Hematopoietic multipotent progenitor cell treated with erythropoietin and hydrocortisone succinate and interleukin-3 and kit ligand, for 6 days (in vitro differentiated cells): ENCODE measurements at regions not wholly inside any gene's neighbourhood (a gene's known extent, or its start where the extent isn't known, plus 50 kb on each side); places are given as distances from the start of the nearest gene placed in this dataset.
"Not testable (repeated sequence)": the region's sequence is repeated elsewhere in the genome, so short reads cannot be mapped to it uniquely, and the experiment has no call there.

Source experiments
- DNase-seq: peaks from one replicate; pipeline ENCODE4 v3.0.0-alpha.2; 2015

DNA sequence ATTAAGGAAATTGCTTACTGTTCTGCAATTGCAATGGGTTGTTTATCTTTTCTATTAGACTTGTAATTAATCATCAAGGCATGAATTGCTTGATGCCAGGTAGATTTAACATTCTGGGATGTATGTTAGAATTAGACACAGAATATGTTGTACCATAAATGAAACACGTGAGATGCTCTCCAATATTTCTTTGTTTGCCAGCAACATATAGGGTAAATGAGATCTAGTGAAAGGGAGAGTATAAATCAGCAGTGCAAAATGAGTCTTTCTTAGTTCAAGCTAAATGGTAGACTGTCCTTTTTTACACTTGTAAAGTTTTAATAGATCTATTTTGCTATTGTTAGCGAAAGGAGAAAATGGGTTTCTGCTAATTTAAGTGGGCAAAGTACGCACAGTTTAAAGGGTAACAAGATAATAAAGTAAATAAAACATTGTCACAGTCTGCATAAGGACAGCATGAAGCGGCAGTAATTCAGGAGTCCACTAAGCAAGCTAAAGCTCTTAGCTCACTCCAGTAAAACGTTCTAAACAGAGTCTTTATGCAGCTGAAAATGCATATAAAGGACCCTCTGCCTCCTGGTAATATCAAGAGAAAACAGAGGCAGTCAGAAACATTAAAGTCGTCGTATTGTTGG lies 1137.1 kb downstream of the OLFM4 start:
- no peak for DNase-seq

DNA sequence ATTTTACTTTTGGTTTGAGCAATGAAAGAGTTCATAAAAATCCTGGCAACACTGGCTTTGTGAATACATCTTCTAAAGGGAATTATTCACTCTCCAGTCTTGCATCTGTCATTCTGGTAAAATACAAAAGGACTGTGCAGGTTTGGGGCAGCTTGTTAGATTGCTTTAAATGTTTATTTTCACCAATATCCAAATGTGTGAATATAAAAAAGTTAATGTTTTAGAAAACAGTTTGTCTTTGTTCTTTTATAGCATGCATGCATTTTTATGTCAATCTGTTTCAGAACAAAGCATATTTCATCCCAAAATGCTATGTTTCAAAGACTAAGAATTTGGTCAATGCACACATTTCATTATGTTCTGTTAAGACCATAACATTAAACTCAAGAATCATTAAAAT lies 1145.4 kb downstream of the OLFM4 start:
- DNase-seq = no peak

DNA sequence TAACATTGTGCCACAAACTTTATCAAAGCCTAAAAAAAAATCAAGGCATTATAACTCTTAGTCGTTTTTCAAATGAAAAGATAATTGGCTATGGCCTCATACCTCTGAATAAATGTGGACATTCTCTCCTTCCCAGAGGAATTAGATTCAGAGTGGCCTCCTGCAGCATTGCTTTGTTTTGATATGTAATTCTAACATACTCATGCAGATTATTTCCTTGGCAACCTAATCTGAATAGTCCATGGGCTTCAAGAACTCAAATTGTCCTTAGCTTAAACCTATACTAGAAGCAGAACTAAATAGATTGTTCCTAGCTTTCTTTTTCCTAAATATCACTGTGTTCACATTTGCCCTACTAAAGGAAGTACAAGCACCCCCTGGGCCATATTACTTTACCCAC lies 1146.9 kb downstream of the OLFM4 start:
- DNase-seq = no peak

DNA sequence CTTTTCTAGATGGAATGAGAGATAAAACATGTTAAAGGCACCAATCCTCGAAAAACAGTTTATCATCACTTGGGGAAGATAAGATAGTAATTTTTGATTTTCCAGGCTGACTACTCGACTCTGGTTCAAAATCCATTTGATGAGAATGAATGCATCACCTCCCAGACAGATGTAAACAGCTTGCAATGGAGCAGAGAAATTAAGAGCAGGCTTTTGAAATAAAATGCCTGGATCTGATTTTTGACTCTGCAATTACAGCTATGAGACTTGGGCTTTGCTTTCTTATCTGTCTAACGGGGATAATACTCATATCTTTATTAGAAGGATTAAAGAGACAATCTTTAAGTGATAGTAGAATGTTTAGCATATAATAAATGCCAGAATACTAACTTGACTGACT lies 1148.9 kb downstream of the OLFM4 start:
- DNase-seq = no peak

DNA sequence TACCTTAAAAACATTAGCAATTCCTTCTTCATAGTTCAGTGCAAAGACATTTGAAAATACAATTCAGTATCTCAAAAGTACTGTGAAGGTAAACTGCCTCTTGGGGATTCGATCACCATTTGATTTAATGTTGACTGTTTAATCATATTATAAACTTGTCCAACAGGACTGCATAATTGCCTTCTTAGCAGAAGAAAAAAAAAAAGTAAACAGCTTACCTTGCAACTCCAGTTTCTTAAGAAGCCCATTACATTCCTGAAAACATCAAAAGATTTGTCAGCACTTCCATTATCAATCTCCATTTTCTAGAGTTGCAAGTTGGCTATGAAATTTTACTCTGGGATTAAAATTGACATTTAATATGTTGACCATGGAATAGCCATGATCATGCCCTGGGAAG lies 1154.6 kb downstream of the OLFM4 start:
- DNase-seq = no peak

DNA sequence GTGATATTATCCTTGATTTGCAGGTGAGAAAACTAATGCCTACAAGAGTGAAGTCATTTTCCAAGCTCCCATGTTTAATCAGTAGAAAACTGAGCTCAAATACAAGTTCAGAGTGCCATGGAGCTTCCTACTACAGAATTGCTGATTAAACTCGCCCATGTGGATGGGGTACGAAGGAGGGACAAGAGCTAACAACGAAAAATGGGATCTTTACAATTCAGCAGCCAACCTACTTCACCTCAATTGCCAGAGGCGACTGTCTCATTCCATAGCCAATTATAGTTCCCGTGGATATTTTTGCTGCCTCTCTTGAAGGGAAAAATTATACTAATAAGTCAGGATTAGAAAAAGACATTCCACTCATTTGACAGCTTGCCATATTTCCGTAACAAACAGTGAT lies 1155.1 kb downstream of the OLFM4 start:
- no peak for DNase-seq

DNA sequence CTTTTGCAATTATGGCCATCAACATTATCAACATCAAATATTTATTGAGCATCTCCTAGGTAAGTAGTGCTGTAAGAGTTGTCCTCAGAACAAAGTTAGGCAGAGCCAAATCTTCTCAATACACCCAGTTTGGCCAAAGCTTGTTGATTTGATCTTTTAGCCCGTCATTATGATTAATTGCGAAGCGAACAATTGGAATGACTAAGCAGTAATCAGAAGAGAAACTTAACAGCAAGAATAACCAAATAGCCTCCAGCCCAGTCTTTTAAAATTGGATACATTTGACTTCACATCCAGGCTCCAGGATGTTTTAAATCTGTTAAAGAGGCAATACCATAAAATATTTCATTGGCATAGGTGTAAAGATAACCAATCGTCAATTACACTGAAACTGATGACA lies 1156.0 kb downstream of the OLFM4 start:
- no peak for DNase-seq

DNA sequence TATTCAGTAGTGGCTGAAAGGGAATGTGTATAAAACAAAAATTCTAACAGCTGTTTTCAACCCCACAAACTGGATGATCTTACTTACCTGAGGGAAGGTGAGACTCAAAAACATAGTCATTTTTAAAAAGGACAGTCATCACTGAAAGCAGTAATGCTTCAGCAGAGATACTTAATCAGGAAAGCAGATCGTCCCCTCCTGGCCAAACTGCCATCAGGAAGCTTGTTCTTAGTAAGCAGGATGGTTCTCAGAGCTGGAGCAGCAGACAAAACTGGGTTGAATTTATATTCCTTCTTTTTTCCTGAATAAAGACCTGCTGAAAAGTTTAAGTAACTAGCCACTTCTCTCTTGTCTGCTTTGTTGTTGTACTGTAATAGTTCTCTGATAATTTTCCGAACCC lies 1156.5 kb downstream of the OLFM4 start:
- DNase-seq = no peak

DNA sequence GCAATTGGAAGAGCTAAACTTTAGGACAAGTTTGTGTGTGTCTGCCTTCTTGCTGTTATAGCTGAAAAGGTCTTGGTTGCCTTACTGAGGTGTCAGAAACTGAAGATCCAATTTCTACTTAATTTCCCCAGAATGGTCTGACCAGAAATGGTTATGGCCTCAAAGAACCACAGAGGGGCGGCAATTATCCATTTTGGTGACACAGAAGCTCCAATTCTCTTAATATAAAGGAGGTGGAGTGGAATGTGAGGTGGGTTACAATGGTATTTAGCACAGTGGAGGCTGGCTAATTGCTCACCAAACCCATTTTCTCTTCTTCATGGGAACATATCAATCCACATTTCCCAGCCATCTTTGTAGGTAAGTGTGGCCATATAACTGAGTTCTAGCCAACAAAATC lies 1157.2 kb downstream of the OLFM4 start:
- DNase-seq = peak; percentile 2

DNA sequence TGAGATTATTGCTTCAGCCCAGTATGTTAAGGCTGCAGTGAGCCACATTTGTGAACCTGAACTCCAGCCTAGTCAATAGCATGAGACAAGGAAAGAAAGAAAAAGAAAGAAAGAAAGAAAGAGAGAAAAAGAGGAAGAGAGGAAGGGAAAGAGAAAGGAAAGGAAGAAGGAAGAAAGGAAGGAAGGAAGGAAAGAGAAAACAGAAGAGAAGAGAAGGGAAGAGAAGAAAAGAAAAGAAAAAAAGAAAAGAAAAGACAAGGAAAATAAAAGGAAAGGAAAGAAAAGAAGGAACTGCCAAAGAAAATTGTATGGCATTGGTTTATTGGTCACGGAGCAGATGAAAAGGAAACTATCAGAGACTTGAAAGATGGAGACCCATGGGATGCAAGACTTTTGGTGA lies 1158.8 kb downstream of the OLFM4 start:
- DNase-seq = no peak

DNA sequence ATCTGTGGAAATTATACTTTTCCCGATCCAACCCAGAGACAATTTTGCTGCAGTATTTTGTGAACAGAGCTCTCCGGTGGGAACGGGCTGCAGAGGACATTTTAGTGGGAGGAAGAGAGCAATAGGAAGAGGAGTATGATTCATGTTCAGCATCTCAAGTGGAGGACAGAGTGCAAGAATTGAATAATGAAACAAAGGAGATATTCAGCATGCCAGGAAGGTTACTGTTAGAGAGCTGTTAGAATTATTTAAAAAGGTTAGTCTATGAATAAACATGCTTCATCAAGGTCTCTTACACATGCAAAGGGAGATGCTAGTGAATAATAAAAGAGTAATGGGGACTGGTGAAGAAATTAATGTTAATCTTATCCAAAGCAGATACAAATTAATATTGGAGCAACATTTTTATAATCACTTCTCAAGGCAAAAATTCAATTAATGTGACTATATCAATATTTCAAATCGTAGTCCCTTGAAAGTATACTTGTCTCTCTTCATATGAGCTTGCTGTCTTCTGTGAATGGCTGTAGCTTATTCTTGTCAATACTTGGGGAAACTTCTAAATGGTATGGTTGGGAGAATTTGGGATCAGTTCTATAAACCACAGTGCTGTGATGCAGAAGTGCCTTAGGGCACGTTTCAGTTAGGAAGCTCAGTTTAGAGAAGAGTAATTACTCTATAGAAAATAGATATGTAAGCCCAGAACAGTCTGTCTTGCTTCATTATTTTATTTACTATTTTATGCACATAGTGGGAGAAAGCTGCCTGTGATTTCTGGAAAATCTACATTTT lies 1165.8 kb downstream of the OLFM4 start:
- no peak for DNase-seq

DNA sequence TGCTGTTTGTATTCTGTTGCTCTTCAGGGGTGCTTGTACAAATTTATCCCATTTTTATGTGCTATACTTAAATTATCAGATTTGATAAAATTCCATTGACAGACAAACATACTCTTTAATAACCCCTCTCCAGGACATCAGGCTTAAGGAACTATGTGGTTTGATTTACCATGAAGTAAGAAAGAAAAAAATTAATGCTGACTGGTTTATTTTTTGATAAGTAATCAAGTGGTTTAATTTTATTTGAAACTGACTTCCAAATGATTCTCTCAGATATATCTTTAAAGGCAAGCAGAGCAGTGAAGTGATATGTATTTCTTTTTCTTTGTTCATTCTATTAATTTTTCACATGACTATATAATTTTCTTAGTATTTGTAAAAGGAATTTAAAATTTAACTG lies 1168.1 kb downstream of the OLFM4 start:
- no peak for DNase-seq

DNA sequence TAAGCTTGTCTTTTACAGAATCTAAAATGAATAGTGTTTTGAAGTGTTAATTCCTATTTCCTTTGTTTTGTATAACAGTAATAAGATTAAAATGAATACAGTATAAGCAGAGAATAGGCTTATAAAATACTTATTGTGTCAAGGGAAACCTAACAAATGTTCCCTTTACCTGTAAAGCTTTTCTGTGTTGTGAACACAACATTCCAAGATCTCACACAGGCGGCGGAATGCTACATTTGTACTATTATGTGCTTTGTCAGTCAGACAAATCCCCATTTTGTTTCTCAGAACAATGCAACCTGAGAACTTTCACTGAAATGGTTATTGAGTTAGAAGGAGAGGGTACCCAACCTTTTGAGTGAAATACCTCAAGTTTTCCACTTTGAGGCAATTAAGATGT lies 1170.3 kb downstream of the OLFM4 start:
- DNase-seq = no peak

DNA sequence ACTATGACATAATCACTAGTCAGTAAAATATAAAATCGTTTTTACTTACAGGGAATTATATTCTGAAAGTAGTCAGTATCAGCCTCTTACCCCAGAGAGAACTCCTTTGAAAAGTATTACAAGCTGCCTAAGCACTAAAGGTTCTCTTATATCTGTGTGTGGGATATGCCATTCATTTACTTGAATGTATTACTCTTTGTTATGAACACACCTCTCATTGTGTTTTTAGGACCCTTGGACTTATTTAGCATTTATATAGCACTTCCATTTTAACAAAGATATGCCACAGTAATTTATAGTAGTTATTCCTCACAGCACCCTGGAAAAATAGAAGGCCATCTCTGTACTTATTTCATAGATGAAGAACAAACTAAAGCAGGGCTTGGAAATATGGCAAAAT lies 1178.0 kb downstream of the OLFM4 start:
- no peak for DNase-seq

DNA sequence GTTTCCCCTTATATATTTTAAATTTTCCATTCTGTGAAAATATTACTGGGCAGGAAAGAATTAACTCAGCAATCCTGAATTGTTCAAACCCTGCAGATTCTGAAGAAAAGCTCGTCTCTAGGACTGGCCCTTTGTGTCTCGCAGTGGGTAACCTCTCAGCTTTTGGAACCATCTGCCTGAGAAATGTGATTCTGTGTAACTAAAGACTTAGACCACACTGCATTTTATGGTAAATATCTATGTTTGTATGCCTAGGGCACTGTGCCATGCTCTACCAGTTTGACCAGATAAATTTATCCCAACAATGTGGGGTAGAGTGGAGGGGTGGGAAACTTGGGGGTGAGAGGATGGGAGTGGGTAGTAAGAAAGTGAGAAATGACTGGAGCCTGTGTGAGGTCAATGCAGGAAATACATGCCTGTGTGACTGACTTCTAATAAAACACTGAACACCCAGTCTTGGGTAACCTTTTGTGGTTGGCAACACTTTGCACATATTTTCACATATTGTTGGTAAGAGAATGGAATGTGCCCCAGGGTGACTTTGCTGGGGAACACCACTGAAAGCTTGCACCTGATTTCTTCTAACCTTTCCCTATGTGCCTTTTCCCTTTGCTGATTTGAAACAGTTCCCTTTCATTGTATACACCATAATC lies 1181.9 kb downstream of the OLFM4 start:
- no peak for DNase-seq

DNA sequence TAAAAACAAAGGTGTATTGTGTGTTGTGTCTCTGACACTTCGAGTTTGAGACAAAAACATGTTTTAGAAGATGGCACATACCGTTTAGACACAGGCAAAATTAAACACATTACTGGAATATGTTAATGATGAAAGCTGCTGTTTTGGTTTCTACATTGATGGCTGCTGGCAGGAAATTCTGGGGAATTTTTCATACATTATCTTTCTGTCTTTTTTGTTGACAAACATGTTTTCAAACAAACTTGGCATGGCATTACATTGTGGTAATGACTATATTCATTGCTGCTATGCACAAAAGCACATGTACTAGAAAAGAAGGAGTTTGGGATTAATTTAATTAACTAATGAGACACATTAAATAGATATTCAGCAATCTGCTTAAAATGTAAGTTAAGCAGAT lies 1187.6 kb downstream of the OLFM4 start:
- DNase-seq = no peak

DNA sequence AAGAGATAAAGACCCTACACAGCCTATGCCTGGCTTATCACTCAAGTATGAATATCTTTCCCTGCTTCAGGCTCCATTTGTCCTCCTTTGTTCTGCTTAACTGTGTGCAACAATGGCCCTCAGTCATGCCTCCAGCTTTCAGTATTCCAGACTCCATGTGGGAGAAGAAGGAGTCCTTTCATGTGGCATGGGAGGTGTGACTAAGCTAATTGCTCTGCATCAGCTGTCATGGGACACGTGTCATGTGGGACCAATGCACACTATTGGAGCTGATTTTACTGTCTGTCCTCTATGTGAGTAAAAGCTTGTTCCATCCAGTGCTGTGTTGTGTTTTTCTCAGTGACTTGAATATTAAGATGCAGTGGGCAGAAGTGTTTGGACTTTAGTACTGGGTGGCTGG lies 1198.3 kb downstream of the OLFM4 start:
- no peak for DNase-seq

DNA sequence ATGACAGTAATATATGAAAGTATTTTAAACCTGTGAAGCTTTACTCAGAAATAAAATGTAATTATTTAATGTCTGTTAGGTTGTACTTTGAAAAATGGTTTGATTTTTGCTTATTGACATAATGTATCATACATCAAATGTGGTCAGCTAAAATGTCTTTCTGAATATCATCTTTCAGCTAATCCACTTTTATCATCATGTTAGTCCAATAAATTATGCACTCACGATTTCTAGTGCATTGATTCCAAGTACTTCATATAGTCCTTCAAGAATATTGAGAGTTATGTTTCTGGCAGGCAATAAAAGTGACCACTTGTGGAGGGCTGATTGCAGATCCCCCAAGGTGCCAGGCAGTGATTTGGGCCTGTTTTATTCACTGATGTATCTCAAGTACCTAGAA lies 1204.1 kb downstream of the OLFM4 start:
- no peak for DNase-seq

DNA sequence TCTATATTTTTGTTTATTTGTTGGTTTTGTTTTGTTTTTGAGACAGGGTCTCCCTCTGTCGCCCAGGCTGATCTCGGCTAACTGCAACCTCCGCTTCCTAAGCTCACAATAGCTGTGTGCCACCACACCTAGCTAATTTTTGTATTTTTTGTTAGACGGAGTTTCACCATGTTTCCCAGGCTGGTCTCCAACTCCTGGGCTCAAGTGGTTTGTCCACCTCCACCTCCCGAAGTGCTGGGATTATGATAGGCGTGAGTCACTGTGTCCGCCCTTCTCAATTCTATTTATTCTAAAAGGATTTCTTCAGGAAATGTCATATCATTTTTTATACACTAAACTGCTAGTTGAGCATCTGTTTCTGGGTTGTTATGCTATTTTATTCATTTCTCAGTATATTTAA lies 1206.0 kb downstream of the OLFM4 start:
- no peak for DNase-seq

DNA sequence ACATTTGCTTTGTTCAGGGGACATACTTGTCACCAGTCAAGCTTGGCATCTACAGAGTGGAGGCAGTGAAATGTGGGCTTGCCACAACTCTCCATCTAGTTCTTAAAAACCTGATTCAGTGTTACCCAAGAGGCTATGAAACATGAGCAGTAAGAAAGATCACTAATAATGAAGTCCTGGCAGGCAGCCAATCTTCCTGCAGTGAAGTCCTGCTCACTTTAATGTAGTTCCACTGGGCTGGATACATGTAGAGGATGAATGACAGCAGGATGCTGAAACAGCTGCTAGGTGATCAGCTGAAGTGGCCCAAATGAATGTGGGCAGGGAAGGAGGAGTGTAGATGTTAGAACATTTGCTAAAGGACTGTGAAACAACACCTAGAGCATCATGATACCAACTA lies 1213.1 kb downstream of the OLFM4 start:
- no peak for DNase-seq

DNA sequence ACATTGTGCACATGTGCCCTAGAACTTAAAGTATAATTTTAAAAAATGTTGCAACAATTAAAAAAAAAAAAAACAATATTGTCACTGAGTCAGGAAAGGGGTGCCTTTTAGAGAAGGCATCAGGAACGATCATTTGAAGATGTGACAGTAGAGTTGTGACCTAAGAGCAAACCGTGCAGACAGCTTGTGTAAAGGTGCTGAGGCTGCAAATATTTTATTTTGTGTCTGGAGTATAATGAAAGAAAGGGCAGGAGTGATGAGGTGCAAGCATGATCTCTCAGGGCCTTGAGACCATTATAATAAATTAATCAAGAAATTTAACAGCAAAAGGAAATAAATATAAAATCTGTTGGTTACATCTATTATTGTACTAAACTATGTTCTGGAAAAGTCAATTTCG lies 1219.7 kb downstream of the OLFM4 start:
- DNase-seq = no peak

DNA sequence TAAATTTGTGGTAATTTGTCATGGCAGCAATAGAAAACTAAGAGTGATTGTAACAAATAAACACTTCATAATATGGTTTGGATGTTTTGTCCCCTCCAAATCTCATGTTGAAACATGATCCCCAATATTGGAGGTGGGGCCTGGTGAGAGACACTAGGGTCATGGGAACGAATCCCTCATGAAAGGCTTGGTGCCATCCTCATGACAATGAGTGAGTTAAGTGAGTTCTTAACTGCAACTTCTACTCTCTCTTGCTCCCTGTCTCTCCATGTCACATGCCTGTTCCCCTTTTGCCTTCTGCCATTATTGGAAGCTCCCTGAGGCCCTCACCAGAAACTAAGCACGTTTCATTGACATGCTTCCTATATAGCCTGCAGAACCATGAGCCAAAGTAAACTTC lies 1233.2 kb downstream of the OLFM4 start:
- no peak for DNase-seq

DNA sequence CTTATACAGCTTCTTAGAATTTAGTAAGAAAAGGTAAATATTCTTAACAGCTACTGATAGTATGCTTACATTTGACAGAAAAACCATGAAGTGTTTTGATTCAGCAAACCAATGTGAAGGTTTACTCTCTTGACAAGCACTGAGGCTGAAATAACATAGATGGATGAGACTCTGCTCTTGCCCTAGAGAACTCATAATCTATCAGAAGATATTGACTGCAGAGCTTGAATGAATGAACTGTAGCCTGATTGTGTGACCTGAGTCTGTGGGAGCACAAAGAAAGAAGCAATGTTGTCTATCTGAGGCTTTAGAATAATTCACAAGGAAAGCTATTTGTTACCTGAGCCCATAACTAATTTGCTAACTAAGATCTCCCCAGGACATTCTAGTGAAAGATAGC lies 1235.3 kb downstream of the OLFM4 start:
- no peak for DNase-seq

DNA sequence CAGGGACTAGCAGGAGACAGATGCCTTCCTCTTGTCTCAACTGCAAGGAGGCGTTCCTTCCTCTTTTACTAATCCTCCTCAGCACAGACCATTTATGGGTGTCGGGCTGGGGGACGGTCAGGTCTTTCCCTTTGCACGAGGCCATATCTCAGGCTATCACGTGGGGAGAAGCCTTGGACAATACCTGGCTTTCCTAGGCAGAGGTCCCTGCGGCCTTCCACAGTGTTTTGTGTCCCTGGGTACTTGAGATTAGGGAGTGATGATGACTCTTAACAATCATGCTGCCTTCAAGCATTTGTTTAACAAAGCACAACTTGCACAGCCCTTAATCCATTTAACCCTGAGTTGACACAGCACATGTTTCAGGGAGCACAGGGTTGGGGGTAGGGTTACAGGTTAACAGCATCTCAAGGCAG lies 1238.6 kb downstream of the OLFM4 start:
- DNase-seq = not testable (repeated sequence)
